CD14-positive monocyte (primary cell): ENCODE measurements at regions not wholly inside any gene's neighbourhood (a gene's known extent, or its start where the extent isn't known, plus 50 kb on each side); places are given as distances from the start of the nearest gene placed in this dataset.
A peak's percentile ranks its signal among the peaks of the same experiment; 100 is the strongest.

Source experiments
- DNase-seq, 3 donors: peaks; one replicate each; pipeline ENCODE4 v3.0.0-alpha.2; 2011 to 2022
- H2AFZ ChIP-seq: 2 replicates; pipeline ENCODE4 v1.6.0; 2012; ENCODE audit warnings: mild to moderate bottlenecking, low read depth, low read length, inconsistent platforms; ENCODE audit not compliant: insufficient read depth, poor library complexity, severe bottlenecking
- H3K27ac ChIP-seq, 2 donors: 1 replicate in 1 of 2; 2 replicates in 1 of 2; pipeline ENCODE4 v1.5.1; 2012 to 2013; ENCODE audit warnings: low read length in 2 of 2, control low read depth in 1 of 2, inconsistent platforms in 1 of 2, low read depth in 1 of 2, mild to moderate bottlenecking in 1 of 2
- H3K27me3 ChIP-seq, 2 donors: one replicate each; pipeline versions ENCODE4 v1.6.0 to v1.6.1; 2011 to 2013; ENCODE audit warnings: low read length in 2 of 2; ENCODE audit not compliant: control insufficient read depth in 2 of 2, insufficient read depth in 2 of 2
- H3K36me3 ChIP-seq, 2 donors: replicated peaks in 1 of 2; 1 replicate in 1 of 2; 2 replicates in 1 of 2; pipeline versions ENCODE4 v1.5.1 to v1.6.1; 2012 to 2013; ENCODE audit warnings: low read length in 2 of 2, control low read depth in 1 of 2, inconsistent platforms in 1 of 2, mild to moderate bottlenecking in 1 of 2; ENCODE audit not compliant: insufficient read depth in 2 of 2, control insufficient read depth in 1 of 2
- H3K4me1 ChIP-seq, 2 donors: 1 replicate in 1 of 2; 2 replicates in 1 of 2; pipeline versions ENCODE4 v1.5.1 to v1.6.1; 2012 to 2013; ENCODE audit warnings: low read length in 2 of 2, control low read depth in 1 of 2, inconsistent platforms in 1 of 2, mild to moderate bottlenecking in 1 of 2, moderate library complexity in 1 of 2; ENCODE audit not compliant: insufficient read depth in 2 of 2, control insufficient read depth in 1 of 2
- H3K4me2 ChIP-seq: replicated peaks from 2 replicates; pipeline ENCODE3; 2012; ENCODE audit warnings: low read length, moderate library complexity, mild to moderate bottlenecking; ENCODE audit not compliant: poor library complexity, severe bottlenecking; ENCODE audit errors: extremely low read depth
- H3K4me3 ChIP-seq, 3 experiments: fragments of 200-600 bp in 1 of 3; sonication (generic) in 1 of 3; replicated peaks in 1 of 3; 1 replicate in 2 of 3; 2 replicates in 1 of 3; pipeline ENCODE4 v1.5.1; 2011 to 2013; ENCODE audit warnings: low read length in 3 of 3, mild to moderate bottlenecking in 3 of 3, control low read depth in 2 of 3, low read depth in 2 of 3, inconsistent platforms in 1 of 3, moderate library complexity in 1 of 3
- H3K79me2 ChIP-seq: 2 replicates; pipeline ENCODE4 v1.6.0; 2012; ENCODE audit warnings: mild to moderate bottlenecking, control low read depth, inconsistent platforms, low read length, moderate library complexity; ENCODE audit not compliant: insufficient read depth
- H3K9ac ChIP-seq: 2 replicates; pipeline ENCODE4 v1.6.0; 2017; ENCODE audit warnings: low read length, mild to moderate bottlenecking; ENCODE audit not compliant: insufficient read depth, poor library complexity, severe bottlenecking
- H3K9me3 ChIP-seq, 2 donors: replicated peaks in 1 of 2; 1 replicate in 1 of 2; 2 replicates in 1 of 2; pipeline versions ENCODE4 v1.5.1 to v1.6.1; 2012 to 2013; ENCODE audit warnings: low read length in 2 of 2, control low read depth in 1 of 2; ENCODE audit not compliant: control insufficient read depth in 1 of 2, insufficient read depth in 1 of 2
- H4K20me1 ChIP-seq: 2 replicates; pipeline ENCODE4 v1.6.0; 2012; ENCODE audit warnings: mild to moderate bottlenecking, low read length, control low read depth, moderate library complexity; ENCODE audit not compliant: insufficient read depth
- H3K27ac Mint-ChIP-seq, 7 donors: one replicate each; pipeline ENCODE4 v1.8.0; 2020; ENCODE audit warnings: mild to moderate bottlenecking in 7 of 7, mixed read lengths in 7 of 7, moderate library complexity in 6 of 7, inconsistent platforms in 2 of 7
- H3K27me3 Mint-ChIP-seq, 3 donors: one replicate each; pipeline ENCODE4 v1.8.0; 2021 to 2022; ENCODE audit warnings: low read depth in 3 of 3, mild to moderate bottlenecking in 3 of 3, mixed read lengths in 3 of 3, moderate library complexity in 3 of 3, inconsistent platforms in 1 of 3
- H3K36me3 Mint-ChIP-seq, 2 donors: one replicate each; pipeline ENCODE4 v1.8.0; 2020; ENCODE audit warnings: mixed read lengths in 2 of 2, inconsistent platforms in 1 of 2, mild to moderate bottlenecking in 1 of 2
- H3K4me1 Mint-ChIP-seq: one replicate; pipeline ENCODE4 v1.8.0; 2020; ENCODE audit warnings: mild to moderate bottlenecking, mixed read lengths
- H3K4me3 Mint-ChIP-seq, 2 donors: one replicate each; pipeline ENCODE4 v1.8.0; 2020; ENCODE audit warnings: mild to moderate bottlenecking in 2 of 2, mixed read lengths in 2 of 2, moderate library complexity in 1 of 2
- H3K9me3 Mint-ChIP-seq, 7 donors: one replicate each; pipeline ENCODE4 v1.8.0; 2020 to 2022; ENCODE audit warnings: mixed read lengths in 7 of 7, mild to moderate bottlenecking in 6 of 7, moderate library complexity in 6 of 7, inconsistent platforms in 2 of 7
- WGBS: methylation state at CpG from one replicate; pipeline ENCODE4 v1.1.5; 2013; ENCODE audit warnings: missing lambda C conversion rate; ENCODE audit not compliant: insufficient coverage; 5-methylcytosine and 5-hydroxymethylcytosine counted together
- intact Hi-C, 2 donors: fragments of 100-400 bp; cut with micrococcal nuclease; formaldehyde crosslinking; loops; one replicate each; pipeline versions ENCODE4 v1.15.0 to v1.15.1; 2023
- TF ChIP-seq, protein P1 (sequence below): fragments of 200-600 bp; IDR thresholded peaks from one replicate; pipeline ENCODE4 v1.8.0; 2022; ENCODE audit warnings: antibody characterized with exemption, mild to moderate bottlenecking

DNA sequence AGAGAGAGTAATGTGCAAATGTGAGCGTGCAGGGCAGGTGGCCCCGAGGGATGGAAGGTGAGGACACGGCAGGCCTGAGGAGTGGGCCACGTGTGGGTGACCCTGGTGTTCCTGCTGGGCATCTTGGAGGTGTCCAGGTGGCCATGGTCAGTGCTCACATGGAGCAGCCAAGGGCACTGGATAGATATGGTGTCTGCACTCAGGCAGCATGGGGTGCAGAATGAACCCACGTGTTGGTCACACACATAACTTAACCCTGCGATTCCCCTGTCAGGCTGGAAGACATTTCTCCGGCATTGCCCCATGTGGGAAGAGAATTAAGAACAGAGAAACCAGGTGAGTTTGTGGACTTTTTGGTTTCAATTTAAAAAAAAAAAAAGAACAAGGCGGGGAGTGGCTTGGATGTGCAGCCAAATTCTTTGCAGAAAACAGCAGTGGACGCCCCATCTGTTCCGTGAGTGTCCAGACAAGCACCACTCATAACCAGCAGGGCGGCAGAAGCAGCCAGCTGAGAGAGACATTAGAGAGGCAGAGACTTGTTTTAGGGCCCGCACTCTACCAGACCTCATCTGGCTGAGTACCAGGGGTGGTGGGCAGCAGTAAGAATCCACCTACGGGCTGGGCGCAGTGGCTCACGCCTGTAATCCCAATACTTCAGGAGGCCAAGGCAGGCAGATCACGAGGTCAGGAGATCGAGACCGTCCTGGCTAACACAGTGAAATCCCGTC lies 249.8 kb downstream of the ACKR3 start:
- H3K4me2 ChIP-seq = no peak overlapping the region
- peak overlapping the region in 1 of 2 donors; percentile 4 for H3K4me3 Mint-ChIP-seq
- peaks cover 13 to 27% (median 19%) of the 10 kb centered on the region in 3 donors for H3K27me3 Mint-ChIP-seq
- no peak for DNase-seq
- peaks cover 13 to 15% of the 10 kb centered on the region in 2 donors for H3K9me3 ChIP-seq
- H3K4me3 ChIP-seq = no peak overlapping the region
- TF ChIP-seq, protein P1, sequence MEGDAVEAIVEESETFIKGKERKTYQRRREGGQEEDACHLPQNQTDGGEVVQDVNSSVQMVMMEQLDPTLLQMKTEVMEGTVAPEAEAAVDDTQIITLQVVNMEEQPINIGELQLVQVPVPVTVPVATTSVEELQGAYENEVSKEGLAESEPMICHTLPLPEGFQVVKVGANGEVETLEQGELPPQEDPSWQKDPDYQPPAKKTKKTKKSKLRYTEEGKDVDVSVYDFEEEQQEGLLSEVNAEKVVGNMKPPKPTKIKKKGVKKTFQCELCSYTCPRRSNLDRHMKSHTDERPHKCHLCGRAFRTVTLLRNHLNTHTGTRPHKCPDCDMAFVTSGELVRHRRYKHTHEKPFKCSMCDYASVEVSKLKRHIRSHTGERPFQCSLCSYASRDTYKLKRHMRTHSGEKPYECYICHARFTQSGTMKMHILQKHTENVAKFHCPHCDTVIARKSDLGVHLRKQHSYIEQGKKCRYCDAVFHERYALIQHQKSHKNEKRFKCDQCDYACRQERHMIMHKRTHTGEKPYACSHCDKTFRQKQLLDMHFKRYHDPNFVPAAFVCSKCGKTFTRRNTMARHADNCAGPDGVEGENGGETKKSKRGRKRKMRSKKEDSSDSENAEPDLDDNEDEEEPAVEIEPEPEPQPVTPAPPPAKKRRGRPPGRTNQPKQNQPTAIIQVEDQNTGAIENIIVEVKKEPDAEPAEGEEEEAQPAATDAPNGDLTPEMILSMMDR = no peak
- H3K79me2 ChIP-seq = no peaks in the 10 kb centered on the region
- intact Hi-C loops = no loop called here
- H3K4me1 ChIP-seq = no peaks in the 10 kb centered on the region
- 85% methylated on average over 10 of the region's 19 CpGs for WGBS
- no peak overlapping the region for H2AFZ ChIP-seq
- no peaks in the 10 kb centered on the region for H3K36me3 ChIP-seq
- H3K4me1 Mint-ChIP-seq = no peaks in the 10 kb centered on the region
- H3K27ac Mint-ChIP-seq = no peak overlapping the region
- H3K36me3 Mint-ChIP-seq = no peaks in the 10 kb centered on the region
- H3K9ac ChIP-seq = no peak overlapping the region
- H3K27ac ChIP-seq = no peak overlapping the region
- no peaks in the 10 kb centered on the region for H4K20me1 ChIP-seq
- peaks cover 12 to 23% (median 20%) of the 10 kb centered on the region in 7 donors for H3K9me3 Mint-ChIP-seq
- peaks cover 0 to 8% of the 10 kb centered on the region in 2 donors for H3K27me3 ChIP-seq

DNA sequence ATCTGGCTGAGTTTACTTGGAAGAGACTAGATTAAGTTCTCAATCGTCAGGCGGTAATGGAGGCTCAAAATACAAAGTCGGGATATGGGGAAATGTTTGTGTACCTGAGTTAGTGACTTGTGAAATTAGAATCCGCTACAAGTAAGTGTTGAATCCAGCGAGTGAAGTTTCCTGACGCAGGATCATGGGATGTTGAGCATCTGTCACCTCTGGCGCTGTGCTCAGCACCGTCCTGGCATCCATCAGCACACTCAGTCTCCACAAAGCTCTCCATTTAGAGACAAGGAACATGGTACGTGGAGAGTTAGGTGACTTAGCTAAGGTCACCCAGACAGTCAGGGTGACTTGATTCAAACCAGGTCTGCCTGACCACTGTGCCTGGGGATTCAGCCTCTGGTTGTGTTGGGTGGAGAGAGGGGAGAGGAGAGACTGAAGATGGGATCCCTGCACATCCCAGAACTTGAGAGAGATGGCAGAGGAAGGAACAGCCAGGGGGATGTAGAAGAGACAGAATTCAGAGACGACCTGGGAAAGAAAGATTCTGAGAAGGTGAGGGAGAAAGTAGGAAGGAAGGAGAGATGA lies 251.2 kb downstream of the ACKR3 start:
- Mint-ChIP-seq H3K27me3 (peaks cover 15 to 27% (median 22%) of the 10 kb centered on the region in 3 donors), H3K36me3 (no peaks in the 10 kb centered on the region), H3K4me3 (no peak overlapping the region), H3K27ac (peak overlapping the region in 1 of 7 donors; percentile 30), H3K4me1 (no peaks in the 10 kb centered on the region), H3K9me3 (peaks cover 12 to 23% (median 20%) of the 10 kb centered on the region in 7 donors)
- 97% methylated on average over 8 of the region's 10 CpGs for WGBS
- H3K79me2 ChIP-seq = no peaks in the 10 kb centered on the region
- peaks cover 13 to 15% of the 10 kb centered on the region in 2 donors for H3K9me3 ChIP-seq
- no peak overlapping the region for H3K4me2 ChIP-seq
- H3K27ac ChIP-seq = no peak overlapping the region
- H3K27me3 ChIP-seq = peaks cover 0 to 8% of the 10 kb centered on the region in 2 donors
- H2AFZ ChIP-seq = no peak overlapping the region
- H4K20me1 ChIP-seq = no peaks in the 10 kb centered on the region
- no peak for DNase-seq
- no peaks in the 10 kb centered on the region for H3K36me3 ChIP-seq
- TF ChIP-seq, protein P1 = no peak
- no peak overlapping the region for H3K4me3 ChIP-seq
- no peaks in the 10 kb centered on the region for H3K4me1 ChIP-seq
- intact Hi-C loops = no loop called here
- no peak overlapping the region for H3K9ac ChIP-seq
